ENCODE measurements at regions not wholly inside any gene's neighbourhood (a gene's known extent, or its start where the extent isn't known, plus 50 kb on each side); places are given as distances from the start of the nearest gene placed in this dataset.
A peak's percentile ranks its signal among the peaks of the same experiment; 100 is the strongest.
"Not testable (repeated sequence)": the region's sequence is repeated elsewhere in the genome, so short reads cannot be mapped to it uniquely, and the experiment has no call there.

- not testable (repeated sequence) for DNase-seq (ENCODE audit: low read depth)
Measured at GRCh38 chrX:99988532-99988931, 421.5 kb downstream of the PCDH19 start.

GRCh38 chrX:99973572-99974226 is 436.4 kb downstream of the PCDH19 start:
- no peak for DNase-seq (ENCODE audit: low read depth)

- DNase-seq (ENCODE audit: low read depth), result no peak
Measured at GRCh38 chrX:99939883-99940232, 470.2 kb downstream of the PCDH19 start.

GRCh38 chrX:99939206-99939882 is 470.7 kb downstream of the PCDH19 start:
- DNase-seq (ENCODE audit: low read depth), result not testable (repeated sequence)

GRCh38 chrX:99938464-99938863 is 471.6 kb downstream of the PCDH19 start:
- DNase-seq (ENCODE audit: low read depth), result no peak

- DNase-seq (ENCODE audit: low read depth), result no peak
Measured at GRCh38 chrX:99933865-99934264, 476.2 kb downstream of the PCDH19 start.

GRCh38 chrX:99914635-99915034 is 495.4 kb downstream of the PCDH19 start:
- peak; percentile 0 for DNase-seq (ENCODE audit: low read depth)

GRCh38 chrX:99913611-99914010 is 496.5 kb downstream of the PCDH19 start:
- no peak for DNase-seq (ENCODE audit: low read depth)

GRCh38 chrX:99909946-99910345 is 500.1 kb downstream of the PCDH19 start:
- DNase-seq (ENCODE audit: low read depth), result no peak

- DNase-seq (ENCODE audit: low read depth), result no peak
Measured at GRCh38 chrX:99901091-99901490, 509.0 kb downstream of the PCDH19 start.

GRCh38 chrX:99887918-99888317 is 522.2 kb downstream of the PCDH19 start:
- DNase-seq (ENCODE audit: low read depth), result no peak

GRCh38 chrX:99857455-99857854 is 552.6 kb downstream of the PCDH19 start:
- DNase-seq (ENCODE audit: low read depth), result no peak

GRCh38 chrX:99833821-99834220 is 576.3 kb downstream of the PCDH19 start:
- DNase-seq (ENCODE audit: low read depth), result no peak

GRCh38 chrX:99820197-99820596 is 589.9 kb downstream of the PCDH19 start:
- DNase-seq (ENCODE audit: low read depth), result no peak

- DNase-seq (ENCODE audit: low read depth), result no peak
Measured at GRCh38 chrX:99800016-99800415, 610.1 kb downstream of the PCDH19 start.

- peak; percentile 71 for DNase-seq (ENCODE audit: low read depth)
Measured at GRCh38 chrX:99798936-99799335, 611.1 kb downstream of the PCDH19 start.

- no peak for DNase-seq (ENCODE audit: low read depth)
Measured at GRCh38 chrX:99795495-99795894, 614.6 kb downstream of the PCDH19 start.

- no peak for DNase-seq (ENCODE audit: low read depth)
Measured at GRCh38 chrX:99782516-99783040, 627.5 kb downstream of the PCDH19 start.

GRCh38 chrX:99777912-99778311 is 632.2 kb downstream of the PCDH19 start:
- no peak for DNase-seq (ENCODE audit: low read depth)

- DNase-seq (ENCODE audit: low read depth), result no peak
Measured at GRCh38 chrX:99761731-99762130, 648.3 kb downstream of the PCDH19 start.

- no peak for DNase-seq (ENCODE audit: low read depth)
Measured at GRCh38 chrX:99752776-99753175, 657.3 kb downstream of the PCDH19 start.

- no peak for DNase-seq (ENCODE audit: low read depth)
Measured at GRCh38 chrX:99750721-99751120, 659.4 kb downstream of the PCDH19 start.

GRCh38 chrX:99722094-99722493 is 688.0 kb downstream of the PCDH19 start:
- DNase-seq (ENCODE audit: low read depth), result no peak
